ENCODE measurements at regions not wholly inside any gene's neighbourhood (a gene's known extent, or its start where the extent isn't known, plus 50 kb on each side); places are given as distances from the start of the nearest gene placed in this dataset.
"Not testable (repeated sequence)": the region's sequence is repeated elsewhere in the genome, so short reads cannot be mapped to it uniquely, and the experiment has no call there.

GRCh38 chr12:131601499-131601898 is 109.4 kb upstream of the SFSWAP start:
- TF ChIP-seq CTCF, POLR2A (IDR thresholded peaks at IDR 0.05): not testable (repeated sequence)
